ENCODE measurements at regions not wholly inside any gene's neighbourhood (a gene's known extent, or its start where the extent isn't known, plus 50 kb on each side); places are given as distances from the start of the nearest gene placed in this dataset.

GRCh38 chr10:55410415-55410885 is 609.4 kb upstream of the PCDH15 start:
- H3K4me3 ChIP-seq (ENCODE audit: low read length): no peak overlapping the region
- H3K27ac ChIP-seq (ENCODE audit: low read depth, low read length): no peak overlapping the region
- no peak overlapping the region for H3K4me2 ChIP-seq (ENCODE audit: low read length)
- H3K9me2 ChIP-seq (replicated peaks; ENCODE audit: control insufficient read depth, low read length): no peaks in the 10 kb centered on the region
- H3K36me3 ChIP-seq (ENCODE audit: control insufficient read depth, low read length): no peaks in the 10 kb centered on the region
- no peaks in the 10 kb centered on the region for H3K9me3 ChIP-seq (ENCODE audit: control insufficient read depth, insufficient read depth, low read length)
- H3F3A ChIP-seq (ENCODE audit: control insufficient read depth, insufficient read depth): no peaks in the 10 kb centered on the region
- TF ChIP-seq CTCF (IDR thresholded peaks at IDR 0.05; ENCODE audit: low read depth, low read length, poor library complexity, severe bottlenecking) (no peak), EZH2phosphoT487 (IDR thresholded peaks at IDR 0.05; ENCODE audit: borderline replicate concordance, low read length) (no peak)
- H3K27me3 ChIP-seq (ENCODE audit: control insufficient read depth, low read length): no peaks in the 10 kb centered on the region
- no peaks in the 10 kb centered on the region for H3K4me1 ChIP-seq (ENCODE audit: control insufficient read depth, low read length)
- H3K79me2 ChIP-seq (ENCODE audit: control insufficient read depth, low read length): no peaks in the 10 kb centered on the region
- H4K20me1 ChIP-seq (ENCODE audit: control insufficient read depth, insufficient read depth, low read depth, low read length): no peaks in the 10 kb centered on the region

GRCh38 chr10:55404094-55404493 is 603.1 kb upstream of the PCDH15 start:
- Histone ChIP-seq H3K4me1 (ENCODE audit: control insufficient read depth, low read length) (no peaks in the 10 kb centered on the region), H3K9me2 (replicated peaks; ENCODE audit: control insufficient read depth, low read length) (no peaks in the 10 kb centered on the region), H3K4me3 (ENCODE audit: low read length) (no peak overlapping the region), H3K79me2 (ENCODE audit: control insufficient read depth, low read length) (no peaks in the 10 kb centered on the region), H3K36me3 (ENCODE audit: control insufficient read depth, low read length) (no peaks in the 10 kb centered on the region), H3K4me2 (ENCODE audit: low read length) (no peak overlapping the region), H4K20me1 (ENCODE audit: control insufficient read depth, insufficient read depth, low read depth, low read length) (no peaks in the 10 kb centered on the region), H3F3A (ENCODE audit: control insufficient read depth, insufficient read depth) (no peaks in the 10 kb centered on the region), H3K27me3 (ENCODE audit: control insufficient read depth, low read length) (no peaks in the 10 kb centered on the region), H3K9me3 (ENCODE audit: control insufficient read depth, insufficient read depth, low read length) (no peaks in the 10 kb centered on the region), H3K27ac (ENCODE audit: low read depth, low read length) (no peak overlapping the region)
- no peak for TF ChIP-seq EZH2phosphoT487 (IDR thresholded peaks at IDR 0.05; ENCODE audit: borderline replicate concordance, low read length)

- no peak overlapping the region for H3K27ac ChIP-seq (ENCODE audit: low read depth, low read length)
- H4K20me1 ChIP-seq (ENCODE audit: control insufficient read depth, insufficient read depth, low read depth, low read length): no peaks in the 10 kb centered on the region
- no peaks in the 10 kb centered on the region for H3K9me2 ChIP-seq (replicated peaks; ENCODE audit: control insufficient read depth, low read length)
- H3K36me3 ChIP-seq (ENCODE audit: control insufficient read depth, low read length): no peaks in the 10 kb centered on the region
- H3F3A ChIP-seq (ENCODE audit: control insufficient read depth, insufficient read depth): no peaks in the 10 kb centered on the region
- H3K4me2 ChIP-seq (ENCODE audit: low read length): no peak overlapping the region
- H3K9me3 ChIP-seq (ENCODE audit: control insufficient read depth, insufficient read depth, low read length): no peaks in the 10 kb centered on the region
- H3K79me2 ChIP-seq (ENCODE audit: control insufficient read depth, low read length): no peaks in the 10 kb centered on the region
- TF ChIP-seq EZH2phosphoT487 (IDR thresholded peaks at IDR 0.05; ENCODE audit: borderline replicate concordance, low read length) (no peak), CTCF (IDR thresholded peaks at IDR 0.05; ENCODE audit: low read depth, low read length, poor library complexity, severe bottlenecking) (no peak)
- H3K27me3 ChIP-seq (ENCODE audit: control insufficient read depth, low read length): no peaks in the 10 kb centered on the region
- H3K4me1 ChIP-seq (ENCODE audit: control insufficient read depth, low read length): no peaks in the 10 kb centered on the region
- no peak overlapping the region for H3K4me3 ChIP-seq (ENCODE audit: low read length)
These were observed 599.2 kb upstream of the PCDH15 start for GRCh38 chr10:55400075-55400849.

GRCh38 chr10:55398497-55398882 is 597.5 kb upstream of the PCDH15 start:
- Histone ChIP-seq H3K9me2 (replicated peaks; ENCODE audit: control insufficient read depth, low read length) (no peaks in the 10 kb centered on the region), H3K4me1 (ENCODE audit: control insufficient read depth, low read length) (no peaks in the 10 kb centered on the region), H3K4me3 (ENCODE audit: low read length) (no peak overlapping the region), H3K36me3 (ENCODE audit: control insufficient read depth, low read length) (no peaks in the 10 kb centered on the region), H4K20me1 (ENCODE audit: control insufficient read depth, insufficient read depth, low read depth, low read length) (no peaks in the 10 kb centered on the region), H3F3A (ENCODE audit: control insufficient read depth, insufficient read depth) (no peaks in the 10 kb centered on the region), H3K27ac (ENCODE audit: low read depth, low read length) (no peak overlapping the region), H3K79me2 (ENCODE audit: control insufficient read depth, low read length) (no peaks in the 10 kb centered on the region), H3K4me2 (ENCODE audit: low read length) (no peak overlapping the region), H3K9me3 (ENCODE audit: control insufficient read depth, insufficient read depth, low read length) (no peaks in the 10 kb centered on the region), H3K27me3 (ENCODE audit: control insufficient read depth, low read length) (no peaks in the 10 kb centered on the region)
- TF ChIP-seq CTCF (IDR thresholded peaks at IDR 0.05; ENCODE audit: low read depth, low read length, poor library complexity, severe bottlenecking) (no peak), EZH2phosphoT487 (IDR thresholded peaks at IDR 0.05; ENCODE audit: borderline replicate concordance, low read length) (no peak)

All from DOHH2 (cell line).